Peyer's patch (tissue), 4 donors: ENCODE measurements at regions not wholly inside any gene's neighbourhood (a gene's known extent, or its start where the extent isn't known, plus 50 kb on each side); places are given as distances from the start of the nearest gene placed in this dataset.

Source experiments
- CTCF ChIP-seq, 6 experiments: fragments of 450-650 bp in 4 of 6; fragments of 200-600 bp in 2 of 6; sonication (generic) in 1 of 6; IDR thresholded peaks; one replicate each; pipeline ENCODE4 v1.5.1; 2017 to 2019; ENCODE audit warnings: antibody characterized with exemption in 6 of 6, mild to moderate bottlenecking in 3 of 6, moderate library complexity in 1 of 6
- POLR2A ChIP-seq, 2 donors: fragments of 450-650 bp; IDR thresholded peaks; one replicate each; pipeline ENCODE4 v1.5.1; 2017; ENCODE audit warnings: antibody characterized with exemption in 2 of 2, mild to moderate bottlenecking in 2 of 2, moderate library complexity in 2 of 2

GRCh38 chr4:180437601-180438000, 1805.6 kb upstream of the TENM3 start:
- TF ChIP-seq CTCF (IDR thresholded peaks at IDR 0.05) (no peak), POLR2A (IDR thresholded peaks at IDR 0.05) (no peak)
